T-helper 2 cell treated with Interferon-gamma antibody and Interleukin-4, amounts not matched to agents 5 μg/mL and 100 μg/mL, for 36 hours (primary cell): ENCODE measurements at regions not wholly inside any gene's neighbourhood (a gene's known extent, or its start where the extent isn't known, plus 50 kb on each side); places are given as distances from the start of the nearest gene placed in this dataset.
"Not testable (repeated sequence)": the region's sequence is repeated elsewhere in the genome, so short reads cannot be mapped to it uniquely, and the experiment has no call there.

ENCODE experiments used
- DNase-seq: peaks from one replicate; pipeline ENCODE4 v3.0.0; 2021; ENCODE audit warnings: low spot score
- H3K27ac Mint-ChIP-seq: one replicate; pipeline ENCODE4 v1.8.0; 2021; ENCODE audit warnings: mild to moderate bottlenecking, mixed read lengths
- H3K27me3 Mint-ChIP-seq: one replicate; pipeline ENCODE4 v1.8.0; 2021; ENCODE audit warnings: low read depth, mixed read lengths
- H3K36me3 Mint-ChIP-seq: one replicate; pipeline ENCODE4 v1.8.0; 2021; ENCODE audit warnings: low read depth, mixed read lengths
- H3K4me1 Mint-ChIP-seq: one replicate; pipeline ENCODE4 v1.8.0; 2021; ENCODE audit warnings: low read depth, mixed read lengths
- H3K4me3 Mint-ChIP-seq: one replicate; pipeline ENCODE4 v1.8.0; 2022; ENCODE audit warnings: mild to moderate bottlenecking, moderate library complexity, mixed read lengths
- H3K9me3 Mint-ChIP-seq: one replicate; pipeline ENCODE4 v1.8.0; 2021; ENCODE audit warnings: mixed read lengths

DNA sequence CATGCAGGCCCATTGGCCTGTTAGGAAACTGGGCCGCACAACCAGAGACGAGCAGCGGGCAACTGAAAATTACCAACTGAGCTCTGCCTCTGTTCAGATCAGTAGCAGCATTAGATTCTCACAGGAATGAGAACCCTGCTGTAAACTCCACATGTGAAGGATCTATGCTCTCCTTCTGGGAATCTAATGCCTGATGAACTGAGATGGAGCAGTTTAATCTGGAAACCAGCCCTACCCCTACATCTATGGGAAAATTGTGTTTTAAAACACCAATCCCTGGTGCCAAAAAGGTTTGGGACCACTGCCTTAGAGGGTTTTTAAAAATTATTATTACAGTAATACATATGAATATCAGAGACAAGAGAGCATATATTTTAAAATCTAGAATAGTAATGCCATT lies 1144.5 kb downstream of the FSCB start:
- Mint-ChIP-seq H3K36me3 (no peaks in the 10 kb centered on the region), H3K27ac (no peak overlapping the region), H3K4me3 (no peak overlapping the region), H3K9me3 (peaks cover 21% of the 10 kb centered on the region), H3K27me3 (no peaks in the 10 kb centered on the region), H3K4me1 (no peaks in the 10 kb centered on the region)
- no peak for DNase-seq

DNA sequence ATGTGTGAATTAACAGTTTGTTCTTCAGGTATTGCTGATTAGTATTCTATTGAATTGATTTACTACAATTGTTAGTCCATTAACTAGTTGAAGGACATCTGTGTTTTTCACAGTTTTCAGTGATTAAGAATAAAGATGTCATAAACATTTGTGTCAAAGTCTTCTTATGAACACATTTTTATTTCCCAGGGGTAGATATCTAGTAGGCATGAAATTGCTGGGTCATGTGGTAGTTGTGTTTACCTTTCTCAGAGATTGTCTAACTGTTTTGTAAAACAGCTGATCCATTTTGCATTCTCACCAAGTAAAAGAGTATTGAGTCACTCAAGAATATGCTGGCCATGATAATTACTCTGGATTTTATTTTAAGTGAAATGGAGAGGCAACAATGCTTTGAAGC lies 1145.3 kb downstream of the FSCB start:
- H3K9me3 Mint-ChIP-seq, result peaks cover 15% of the 10 kb centered on the region
- no peak overlapping the region for H3K27ac Mint-ChIP-seq
- no peak for DNase-seq
- no peaks in the 10 kb centered on the region for H3K4me1 Mint-ChIP-seq
- no peak overlapping the region for H3K4me3 Mint-ChIP-seq
- H3K27me3 Mint-ChIP-seq, result no peaks in the 10 kb centered on the region
- H3K36me3 Mint-ChIP-seq, result no peaks in the 10 kb centered on the region

- H3K9me3 Mint-ChIP-seq, result peaks cover 17% of the 10 kb centered on the region
- no peak for DNase-seq
- no peaks in the 10 kb centered on the region for H3K36me3 Mint-ChIP-seq
- no peaks in the 10 kb centered on the region for H3K27me3 Mint-ChIP-seq
- H3K27ac Mint-ChIP-seq, result no peak overlapping the region
- no peak overlapping the region for H3K4me3 Mint-ChIP-seq
- no peaks in the 10 kb centered on the region for H3K4me1 Mint-ChIP-seq
These were observed 1146.8 kb downstream of the FSCB start for GRCh38 chr14:43360239-43360638.

GRCh38 chr14:43359317-43359716 lies 1147.8 kb downstream of the FSCB start:
- no peak overlapping the region for H3K4me3 Mint-ChIP-seq
- H3K27ac Mint-ChIP-seq, result no peak overlapping the region
- H3K9me3 Mint-ChIP-seq, result peaks cover 17% of the 10 kb centered on the region
- no peaks in the 10 kb centered on the region for H3K4me1 Mint-ChIP-seq
- no peaks in the 10 kb centered on the region for H3K27me3 Mint-ChIP-seq
- DNase-seq, result no peak
- no peaks in the 10 kb centered on the region for H3K36me3 Mint-ChIP-seq

GRCh38 chr14:43356979-43357545 lies 1150.0 kb downstream of the FSCB start:
- Mint-ChIP-seq H3K27ac (no peak overlapping the region), H3K4me1 (no peaks in the 10 kb centered on the region), H3K4me3 (no peak overlapping the region), H3K36me3 (no peaks in the 10 kb centered on the region), H3K9me3 (peaks cover 17% of the 10 kb centered on the region), H3K27me3 (no peaks in the 10 kb centered on the region)
- DNase-seq, result no peak

GRCh38 chr14:43356382-43356781 lies 1150.7 kb downstream of the FSCB start:
- no peak for DNase-seq
- no peaks in the 10 kb centered on the region for H3K27me3 Mint-ChIP-seq
- H3K9me3 Mint-ChIP-seq, result peaks cover 12% of the 10 kb centered on the region
- H3K4me3 Mint-ChIP-seq, result no peak overlapping the region
- H3K27ac Mint-ChIP-seq, result no peak overlapping the region
- H3K36me3 Mint-ChIP-seq, result no peaks in the 10 kb centered on the region
- H3K4me1 Mint-ChIP-seq, result no peaks in the 10 kb centered on the region

- Mint-ChIP-seq H3K9me3 (peaks cover 44% of the 10 kb centered on the region), H3K4me1 (no peaks in the 10 kb centered on the region), H3K27ac (no peak overlapping the region), H3K36me3 (no peaks in the 10 kb centered on the region), H3K4me3 (no peak overlapping the region), H3K27me3 (no peaks in the 10 kb centered on the region)
- DNase-seq, result no peak
These were observed 1165.2 kb downstream of the FSCB start for GRCh38 chr14:43341921-43342320.

DNA sequence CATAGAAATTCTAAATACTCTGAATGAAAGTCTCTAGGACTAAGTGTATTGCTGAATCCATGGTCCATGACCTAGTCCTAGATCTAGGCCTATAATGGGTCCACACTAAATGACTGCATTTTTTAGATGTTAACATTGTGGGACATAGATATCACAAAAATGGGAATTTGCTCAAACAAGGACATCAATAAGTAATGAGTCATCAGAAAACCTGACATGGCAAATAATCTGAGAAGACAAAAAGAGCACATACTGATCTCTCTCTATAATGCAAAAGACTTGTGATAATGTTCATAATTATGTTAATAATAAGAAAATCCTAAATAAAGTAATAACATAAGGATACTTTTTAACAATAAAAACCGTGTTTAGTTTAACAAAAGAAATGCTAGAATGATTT lies 1168.4 kb downstream of the FSCB start:
- Mint-ChIP-seq H3K9me3 (peaks cover 44% of the 10 kb centered on the region), H3K4me1 (no peaks in the 10 kb centered on the region), H3K4me3 (no peak overlapping the region), H3K27ac (no peak overlapping the region), H3K36me3 (no peaks in the 10 kb centered on the region), H3K27me3 (no peaks in the 10 kb centered on the region)
- DNase-seq, result no peak

GRCh38 chr14:43336351-43336750 lies 1170.7 kb downstream of the FSCB start:
- H3K4me3 Mint-ChIP-seq, result no peak overlapping the region
- no peak overlapping the region for H3K27ac Mint-ChIP-seq
- H3K4me1 Mint-ChIP-seq, result no peaks in the 10 kb centered on the region
- no peak for DNase-seq
- no peaks in the 10 kb centered on the region for H3K27me3 Mint-ChIP-seq
- H3K36me3 Mint-ChIP-seq, result no peaks in the 10 kb centered on the region
- H3K9me3 Mint-ChIP-seq, result peaks cover 44% of the 10 kb centered on the region

DNA sequence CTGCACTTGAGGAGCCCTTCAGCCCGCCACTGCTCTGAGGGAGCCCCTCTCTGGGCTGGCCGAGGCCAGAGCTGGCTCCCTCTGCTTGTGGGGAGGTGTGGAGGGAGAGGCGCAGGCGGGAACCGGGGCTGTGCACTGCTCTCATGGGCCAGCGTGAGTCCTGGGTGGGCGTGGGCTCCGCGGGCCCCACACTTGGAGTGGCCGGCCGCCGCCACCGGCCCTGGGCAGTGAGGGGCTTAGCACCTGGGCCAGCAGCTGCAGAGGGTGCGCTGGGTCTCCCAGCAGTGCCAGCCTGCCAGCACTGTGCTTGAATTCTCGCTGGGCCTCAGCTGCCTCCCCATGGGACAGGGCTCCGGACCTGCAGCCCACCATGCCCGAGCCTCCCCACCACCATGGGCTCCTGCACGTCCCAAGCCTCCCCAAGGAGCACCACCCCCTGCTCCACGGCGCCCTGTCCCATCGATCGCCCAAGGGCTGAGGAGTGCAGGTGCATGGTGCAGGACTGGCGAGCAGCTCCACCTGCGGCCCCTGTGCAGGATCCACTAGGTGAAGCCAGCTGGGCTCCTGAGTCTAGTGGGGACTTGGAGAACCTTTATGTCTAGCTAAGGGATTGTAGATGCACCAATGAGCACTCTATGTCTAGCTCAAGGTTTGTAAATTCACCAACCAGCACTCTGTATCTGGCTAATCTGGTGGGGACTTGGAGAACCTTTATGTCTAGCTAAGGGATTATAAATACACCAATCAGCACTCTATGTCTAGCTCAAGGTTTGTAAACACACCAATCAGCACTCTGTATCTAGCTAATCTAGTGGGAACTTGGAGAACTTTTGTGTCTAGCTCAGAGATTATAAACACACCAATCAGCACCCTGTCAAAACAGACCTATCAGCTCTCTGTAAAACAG lies 1180.3 kb downstream of the FSCB start:
- not testable (repeated sequence) for H3K4me1 Mint-ChIP-seq, DNase-seq, H3K4me3 Mint-ChIP-seq, H3K36me3 Mint-ChIP-seq, H3K27me3 Mint-ChIP-seq, H3K27ac Mint-ChIP-seq
- H3K9me3 Mint-ChIP-seq, result peaks cover 43% of the 10 kb centered on the region

- DNase-seq, result no peak
- Mint-ChIP-seq H3K36me3 (no peaks in the 10 kb centered on the region), H3K4me1 (no peaks in the 10 kb centered on the region), H3K9me3 (peaks cover 36% of the 10 kb centered on the region), H3K27ac (no peak overlapping the region), H3K4me3 (no peak overlapping the region), H3K27me3 (no peaks in the 10 kb centered on the region)
These were observed 1190.7 kb downstream of the FSCB start for GRCh38 chr14:43316427-43316826.

GRCh38 chr14:43313719-43314118 lies 1193.4 kb downstream of the FSCB start:
- H3K4me1 Mint-ChIP-seq, result no peaks in the 10 kb centered on the region
- H3K9me3 Mint-ChIP-seq, result peaks cover 47% of the 10 kb centered on the region
- no peak overlapping the region for H3K27ac Mint-ChIP-seq
- H3K27me3 Mint-ChIP-seq, result no peaks in the 10 kb centered on the region
- DNase-seq, result no peak
- no peak overlapping the region for H3K4me3 Mint-ChIP-seq
- H3K36me3 Mint-ChIP-seq, result no peaks in the 10 kb centered on the region

- no peaks in the 10 kb centered on the region for H3K27me3 Mint-ChIP-seq
- no peak overlapping the region for H3K4me3 Mint-ChIP-seq
- H3K4me1 Mint-ChIP-seq, result no peaks in the 10 kb centered on the region
- H3K36me3 Mint-ChIP-seq, result no peaks in the 10 kb centered on the region
- H3K9me3 Mint-ChIP-seq, result peaks cover 36% of the 10 kb centered on the region
- no peak for DNase-seq
- no peak overlapping the region for H3K27ac Mint-ChIP-seq
These were observed 1198.5 kb downstream of the FSCB start for GRCh38 chr14:43308421-43309110.

DNA sequence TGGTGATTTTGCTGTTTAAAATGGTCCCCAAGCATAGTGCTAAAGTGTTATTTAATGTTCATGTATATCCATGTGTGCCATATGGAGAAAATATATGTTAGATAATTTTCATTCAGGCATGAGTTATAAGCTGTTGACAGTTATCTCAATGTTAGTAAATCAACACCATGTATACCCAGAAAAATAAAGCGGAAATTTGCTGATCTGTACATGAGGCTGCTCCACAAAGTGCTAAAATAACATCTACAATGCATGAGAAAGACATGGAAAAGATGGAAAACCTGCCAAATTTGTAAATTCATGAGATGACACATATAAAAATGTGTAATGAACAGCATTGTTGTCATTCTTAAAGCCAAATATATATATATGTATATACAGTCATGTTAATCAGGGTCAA lies 1199.2 kb downstream of the FSCB start:
- no peaks in the 10 kb centered on the region for H3K27me3 Mint-ChIP-seq
- no peak overlapping the region for H3K4me3 Mint-ChIP-seq
- no peaks in the 10 kb centered on the region for H3K4me1 Mint-ChIP-seq
- H3K36me3 Mint-ChIP-seq, result no peaks in the 10 kb centered on the region
- H3K27ac Mint-ChIP-seq, result no peak overlapping the region
- no peak for DNase-seq
- H3K9me3 Mint-ChIP-seq, result peaks cover 32% of the 10 kb centered on the region
